ENCODE measurements at regions not wholly inside any gene's neighbourhood (a gene's known extent, or its start where the extent isn't known, plus 50 kb on each side); places are given as distances from the start of the nearest gene placed in this dataset.

- no peak for FAIRE-seq
- Histone ChIP-seq H3K4me1 (ENCODE audit: insufficient read depth, low read length) (no peaks in the 10 kb centered on the region), H3K4me2 (ENCODE audit: low read depth, low read length) (no peak overlapping the region), H3K9me3 (ENCODE audit: low read length) (no peaks in the 10 kb centered on the region), H3K9ac (ENCODE audit: insufficient read depth, low read depth, low read length) (no peak overlapping the region), H4K20me1 (ENCODE audit: insufficient read depth, low read length) (no peaks in the 10 kb centered on the region), H3K79me2 (ENCODE audit: insufficient read depth, low read length) (no peaks in the 10 kb centered on the region), H3K36me3 (replicated peaks in 1 of 2; ENCODE audit: control insufficient read depth in 1 of 2, insufficient read depth in 2 of 2, low read length in 2 of 2) (no peaks in the 10 kb centered on the region), H3K27ac (ENCODE audit: extremely low read length, insufficient read depth, low read length) (no peak overlapping the region), H3K4me3 (replicated peaks in 1 of 3; ENCODE audit: insufficient read depth in 1 of 3, low read depth in 2 of 3, low read length in 3 of 3) (no peak overlapping the region), H2AFZ (ENCODE audit: low read length) (no peak overlapping the region), H3K27me3 (ENCODE audit: control insufficient read depth in 1 of 2, insufficient read depth in 2 of 2, low read length in 2 of 2) (no peaks in the 10 kb centered on the region)
- intact Hi-C loops (cut with micrococcal nuclease; ENCODE audit: unreplicated experiment) (no loop called here), in situ Hi-C loops (cut with HindIII; ENCODE audit: extremely low pct_ligation_motif_present, low pct_unique_long_range_greater_than_20kb) (no loop called here)
- ATAC-seq = no peak
- ChIA-PET CTCF (ENCODE audit: low intra/inter-chr PET ratio, low total read pairs) (no interaction called here), POLR2A (no interaction called here)
- TF ChIP-seq FOXK2 (IDR thresholded peaks at IDR 0.05) (no peak), HNRNPK (IDR thresholded peaks at IDR 0.05; ENCODE audit: low read depth, low read length, poor library complexity, severe bottlenecking) (peak; percentile 58), TFAP4 (IDR thresholded peaks at IDR 0.05; ENCODE audit: borderline replicate concordance, low read depth) (no peak), SMAD9 (CRISPR knock-in tag; IDR thresholded peaks at IDR 0.05) (no peak), HMG20A (CRISPR knock-in tag; IDR thresholded peaks at IDR 0.05; ENCODE audit: borderline replicate concordance) (no peak), LBX2 (CRISPR knock-in tag; IDR thresholded peaks at IDR 0.05; ENCODE audit: borderline replicate concordance) (no peak), ZNF232 (CRISPR knock-in tag; IDR thresholded peaks at IDR 0.05; ENCODE audit: borderline replicate concordance) (no peak), ZNF766 (CRISPR knock-in tag; IDR thresholded peaks at IDR 0.05; ENCODE audit: borderline replicate concordance) (no peak)
- BruUV-seq (replicated peaks) = no TSS peak
- no peak for DNase-seq (ENCODE audit: low spot score)
- WGBS (ENCODE audit: low lambda C conversion rate) = 15% methylated on average over 2 of the region's 2 CpGs
Measured at GRCh38 chr2:188785061-188785460, 189.1 kb upstream of the COL3A1 start.

GRCh38 chr2:188785490-188785889 is 188.7 kb upstream of the COL3A1 start:
- intact Hi-C loops (cut with micrococcal nuclease; ENCODE audit: unreplicated experiment) = no loop called here
- Histone ChIP-seq H3K4me3 (replicated peaks in 1 of 3; ENCODE audit: insufficient read depth in 1 of 3, low read depth in 2 of 3, low read length in 3 of 3) (no peak overlapping the region), H4K20me1 (ENCODE audit: insufficient read depth, low read length) (no peaks in the 10 kb centered on the region), H3K4me1 (ENCODE audit: insufficient read depth, low read length) (no peaks in the 10 kb centered on the region), H3K27ac (ENCODE audit: extremely low read length, insufficient read depth, low read length) (no peak overlapping the region), H3K27me3 (ENCODE audit: control insufficient read depth in 1 of 2, insufficient read depth in 2 of 2, low read length in 2 of 2) (no peaks in the 10 kb centered on the region), H3K79me2 (ENCODE audit: insufficient read depth, low read length) (no peaks in the 10 kb centered on the region), H3K4me2 (ENCODE audit: low read depth, low read length) (no peak overlapping the region), H2AFZ (ENCODE audit: low read length) (no peak overlapping the region), H3K36me3 (replicated peaks in 1 of 2; ENCODE audit: control insufficient read depth in 1 of 2, insufficient read depth in 2 of 2, low read length in 2 of 2) (no peaks in the 10 kb centered on the region), H3K9ac (ENCODE audit: insufficient read depth, low read depth, low read length) (no peak overlapping the region), H3K9me3 (ENCODE audit: low read length) (no peaks in the 10 kb centered on the region)
- DNase-seq (ENCODE audit: low spot score) = no peak
- CTCF ChIA-PET (ENCODE audit: low intra/inter-chr PET ratio, low total read pairs) = no interaction called here
- POLR2A ChIA-PET = no interaction called here
- no TSS peak for BruUV-seq (replicated peaks)
- no peak for ATAC-seq
- 28% methylated on average over 6 of the region's 6 CpGs for WGBS (ENCODE audit: low lambda C conversion rate)
- no peak for FAIRE-seq
- in situ Hi-C loops (cut with HindIII; ENCODE audit: extremely low pct_ligation_motif_present, low pct_unique_long_range_greater_than_20kb) = no loop called here
- no peak for TF ChIP-seq RELA (CRISPR knock-in tag; IDR thresholded peaks at IDR 0.05)
- TF ChIP-seq BRCA1 (CRISPR knock-in tag; IDR thresholded peaks at IDR 0.05) = no peak
- TF ChIP-seq HHEX (CRISPR knock-in tag; IDR thresholded peaks at IDR 0.05) = no peak
- TF ChIP-seq ZNF383 (CRISPR knock-in tag; IDR thresholded peaks at IDR 0.05; ENCODE audit: borderline replicate concordance) = no peak
- no peak for TF ChIP-seq TAF15 (IDR thresholded peaks at IDR 0.05; ENCODE audit: low read depth, low read length, poor library complexity, severe bottlenecking)
- TF ChIP-seq AKNA (CRISPR knock-in tag; IDR thresholded peaks at IDR 0.05; ENCODE audit: borderline replicate concordance) = no peak
